ENCODE measurements at regions not wholly inside any gene's neighbourhood (a gene's known extent, or its start where the extent isn't known, plus 50 kb on each side); places are given as distances from the start of the nearest gene placed in this dataset.

DNA sequence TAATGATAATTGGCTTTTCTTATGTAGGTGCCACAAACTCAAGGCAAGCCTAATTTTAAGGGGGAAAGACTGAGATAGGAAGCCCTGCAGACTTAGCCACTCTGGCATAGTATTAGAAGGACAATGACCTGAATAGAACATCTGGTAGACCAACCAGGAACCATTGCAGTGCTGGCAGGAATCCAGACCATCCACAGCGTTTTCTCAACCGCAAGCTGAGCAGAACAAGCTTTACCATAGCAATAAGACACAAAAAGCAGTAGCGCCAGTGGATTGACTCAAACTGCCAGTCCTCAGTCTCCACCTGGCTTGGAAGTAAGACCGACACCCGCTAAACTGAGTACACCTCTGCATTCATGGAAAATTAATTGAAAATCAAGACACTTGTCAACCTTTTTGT is 141.3 kb upstream of the LPAR1 start:
- Histone ChIP-seq H3K4me3 (no peak overlapping the region), H3K27ac (no peak overlapping the region), H3K4me1 (no peaks in the 10 kb centered on the region), H3K36me3 (no peaks in the 10 kb centered on the region), H3K9me3 (no peaks in the 10 kb centered on the region), H3K27me3 (no peaks in the 10 kb centered on the region)
- DNase-seq (no peak), ATAC-seq (peak in 1 of 4 donors; percentile 33)
- TF ChIP-seq, protein P1, sequence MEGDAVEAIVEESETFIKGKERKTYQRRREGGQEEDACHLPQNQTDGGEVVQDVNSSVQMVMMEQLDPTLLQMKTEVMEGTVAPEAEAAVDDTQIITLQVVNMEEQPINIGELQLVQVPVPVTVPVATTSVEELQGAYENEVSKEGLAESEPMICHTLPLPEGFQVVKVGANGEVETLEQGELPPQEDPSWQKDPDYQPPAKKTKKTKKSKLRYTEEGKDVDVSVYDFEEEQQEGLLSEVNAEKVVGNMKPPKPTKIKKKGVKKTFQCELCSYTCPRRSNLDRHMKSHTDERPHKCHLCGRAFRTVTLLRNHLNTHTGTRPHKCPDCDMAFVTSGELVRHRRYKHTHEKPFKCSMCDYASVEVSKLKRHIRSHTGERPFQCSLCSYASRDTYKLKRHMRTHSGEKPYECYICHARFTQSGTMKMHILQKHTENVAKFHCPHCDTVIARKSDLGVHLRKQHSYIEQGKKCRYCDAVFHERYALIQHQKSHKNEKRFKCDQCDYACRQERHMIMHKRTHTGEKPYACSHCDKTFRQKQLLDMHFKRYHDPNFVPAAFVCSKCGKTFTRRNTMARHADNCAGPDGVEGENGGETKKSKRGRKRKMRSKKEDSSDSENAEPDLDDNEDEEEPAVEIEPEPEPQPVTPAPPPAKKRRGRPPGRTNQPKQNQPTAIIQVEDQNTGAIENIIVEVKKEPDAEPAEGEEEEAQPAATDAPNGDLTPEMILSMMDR (IDR thresholded peaks at IDR 0.05), result no peak
- TF ChIP-seq POLR2A (IDR thresholded peaks at IDR 0.05), result no peak
- 53% methylated on average over 5 of the region's 5 CpGs for WGBS (ENCODE audit: insufficient coverage, low coverage, low lambda C conversion rate, missing lambda C conversion rate)
- intact Hi-C loops (cut with DNase I), result no loop called here

DNA sequence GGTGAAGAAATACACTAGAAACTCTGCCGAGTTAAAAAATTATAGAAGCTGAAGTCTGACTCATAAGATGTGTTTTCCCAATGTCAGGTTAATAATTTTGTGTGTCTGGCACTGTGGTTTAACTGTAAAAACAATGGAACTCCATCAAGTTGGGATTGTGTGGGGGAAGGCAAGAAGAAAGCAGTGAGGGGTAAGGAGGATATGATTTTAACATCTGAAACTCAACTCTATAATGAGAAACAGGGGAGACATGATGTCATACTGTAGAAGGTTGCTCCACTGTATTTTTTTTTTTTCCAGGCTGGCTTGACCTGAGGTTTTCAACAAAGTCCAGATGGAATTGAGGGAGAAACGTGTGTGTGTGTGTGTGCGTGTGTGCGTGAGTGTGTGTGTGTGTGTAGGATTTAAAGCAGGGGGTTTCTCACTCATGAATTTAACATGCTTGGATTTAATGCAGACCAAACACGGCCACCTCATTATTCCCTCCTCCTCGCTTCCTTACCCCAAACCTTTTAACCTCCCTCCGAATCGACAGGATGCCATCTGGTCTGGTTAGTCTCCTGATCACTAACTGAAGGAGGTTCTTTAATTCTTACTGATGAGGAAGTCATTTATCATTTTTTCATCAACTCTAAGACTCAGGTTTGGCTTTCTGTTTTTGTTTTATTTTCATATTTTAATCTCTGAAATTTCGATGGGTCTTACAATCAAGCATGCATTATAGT is 140.2 kb upstream of the LPAR1 start:
- H3K36me3 ChIP-seq, result no peaks in the 10 kb centered on the region
- no peak for TF ChIP-seq POLR2A (IDR thresholded peaks at IDR 0.05)
- no peak overlapping the region for H3K4me3 ChIP-seq
- 30% methylated on average over 9 of the region's 9 CpGs for WGBS (ENCODE audit: insufficient coverage, low coverage, low lambda C conversion rate, missing lambda C conversion rate)
- no peak overlapping the region for H3K27ac ChIP-seq
- H3K27me3 ChIP-seq, result no peaks in the 10 kb centered on the region
- intact Hi-C loops (cut with DNase I), result no loop called here
- ATAC-seq (no peak), DNase-seq (no peak)
- no peaks in the 10 kb centered on the region for H3K4me1 ChIP-seq
- H3K9me3 ChIP-seq, result no peaks in the 10 kb centered on the region

DNA sequence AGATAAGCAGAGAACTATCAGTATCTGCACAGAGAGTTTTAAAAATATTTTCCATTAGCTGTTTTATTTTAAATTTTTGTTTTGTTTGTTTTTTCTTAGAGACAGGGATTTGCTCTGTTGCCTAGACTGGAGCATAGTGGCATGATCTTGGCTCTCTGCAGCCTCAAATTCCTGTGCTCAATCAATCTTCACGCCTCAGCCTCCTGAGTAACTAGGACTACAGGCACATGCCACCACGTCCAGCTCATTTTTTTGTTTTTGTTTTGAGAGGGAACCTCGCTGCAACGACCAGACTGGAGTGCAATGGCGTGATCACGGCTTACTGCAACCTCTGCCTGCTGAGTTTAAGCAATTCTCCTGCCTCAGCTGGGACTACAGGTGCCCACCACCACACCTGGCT is 138.2 kb upstream of the LPAR1 start:
- intact Hi-C loops (cut with DNase I), result no loop called here
- WGBS (ENCODE audit: insufficient coverage, low coverage, low lambda C conversion rate, missing lambda C conversion rate), result 56% methylated on average over 3 of the region's 6 CpGs
- H3K4me3 ChIP-seq, result no peak overlapping the region

DNA sequence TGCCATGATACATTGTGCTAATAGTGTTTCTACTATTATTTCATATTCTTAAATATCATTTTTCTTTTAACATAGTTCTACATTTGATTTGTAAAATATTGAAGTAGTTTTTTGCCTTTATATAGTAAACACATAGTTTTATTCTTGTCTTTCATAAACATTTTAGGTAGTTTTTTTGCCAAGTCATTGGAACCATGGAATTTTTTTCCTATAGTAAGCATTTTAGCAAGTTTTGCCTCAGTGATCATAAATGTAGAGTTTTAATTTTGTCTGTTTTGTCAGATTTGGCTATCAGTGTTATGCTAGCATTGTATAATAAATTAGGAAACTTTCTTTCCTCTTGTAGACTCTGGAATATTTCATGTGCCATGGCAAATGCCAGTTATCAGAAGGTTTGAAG is 137.1 kb upstream of the LPAR1 start:
- no peak for TF ChIP-seq POLR2A (IDR thresholded peaks at IDR 0.05)
- TF ChIP-seq, protein P1 (IDR thresholded peaks at IDR 0.05), result no peak
- Histone ChIP-seq H3K36me3 (no peaks in the 10 kb centered on the region), H3K4me3 (no peak overlapping the region), H3K27me3 (no peaks in the 10 kb centered on the region), H3K4me1 (no peaks in the 10 kb centered on the region), H3K27ac (no peak overlapping the region), H3K9me3 (no peaks in the 10 kb centered on the region)
- intact Hi-C loops (cut with DNase I), result no loop called here
- DNase-seq, result no peak
- ATAC-seq, result no peak

More for the DNA sequence above, 138.2 kb upstream of the LPAR1 start:
- H3K4me1 ChIP-seq, result no peaks in the 10 kb centered on the region
- H3K27ac ChIP-seq, result no peak overlapping the region
- H3K9me3 ChIP-seq, result no peaks in the 10 kb centered on the region
- no peak for ATAC-seq
- H3K36me3 ChIP-seq, result no peaks in the 10 kb centered on the region
- DNase-seq, result no peak
- TF ChIP-seq POLR2A (IDR thresholded peaks at IDR 0.05), result no peak
- TF ChIP-seq, protein P1 (IDR thresholded peaks at IDR 0.05), result no peak
- no peaks in the 10 kb centered on the region for H3K27me3 ChIP-seq

DNA sequence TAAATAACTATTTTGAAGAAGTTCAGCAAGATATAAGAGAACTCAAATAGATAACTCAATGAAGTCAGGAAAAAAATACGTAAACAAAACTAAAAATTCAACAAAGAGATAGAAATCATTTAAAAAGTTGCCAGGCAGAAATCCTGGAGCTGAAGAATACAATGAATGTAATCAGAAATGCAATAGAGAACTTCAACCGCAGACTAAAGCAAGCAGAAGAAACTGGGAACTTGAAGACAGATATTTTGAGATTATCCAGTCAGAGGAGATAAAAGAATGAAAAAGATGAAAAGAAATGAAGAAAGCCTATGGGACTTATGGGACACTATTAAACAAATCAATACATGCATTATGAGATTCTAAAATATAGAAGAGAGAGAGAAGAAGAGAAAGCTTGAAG is 129.1 kb upstream of the LPAR1 start:
- no peak overlapping the region for H3K27ac ChIP-seq
- H3K9me3 ChIP-seq, result no peaks in the 10 kb centered on the region
- 89% methylated on average over 1 of the region's 2 CpGs for WGBS (ENCODE audit: insufficient coverage, low coverage, low lambda C conversion rate, missing lambda C conversion rate)
- H3K4me1 ChIP-seq, result no peaks in the 10 kb centered on the region
- ATAC-seq, result no peak
- H3K4me3 ChIP-seq, result no peak overlapping the region
- DNase-seq, result no peak
- H3K36me3 ChIP-seq, result no peaks in the 10 kb centered on the region
- TF ChIP-seq, protein P1 (IDR thresholded peaks at IDR 0.05), result no peak
- no peak for TF ChIP-seq POLR2A (IDR thresholded peaks at IDR 0.05)
- H3K27me3 ChIP-seq, result no peaks in the 10 kb centered on the region
- intact Hi-C loops (cut with DNase I), result no loop called here
